Naive thymus-derived CD4-positive, alpha-beta T cell (primary cell): ENCODE measurements at regions not wholly inside any gene's neighbourhood (a gene's known extent, or its start where the extent isn't known, plus 50 kb on each side); places are given as distances from the start of the nearest gene placed in this dataset.
"Not testable (repeated sequence)": the region's sequence is repeated elsewhere in the genome, so short reads cannot be mapped to it uniquely, and the experiment has no call there.

Source experiments
- ATAC-seq: fragments of 150-1000 bp; cut with Tn5 transposase; 2 replicates; pipeline ENCODE4 v1.10.0; 2021; ENCODE audit warnings: mild to moderate bottlenecking, moderate library complexity
- CTCF ChIA-PET: fragments of 350-600 bp; sonication (Branson Sonifier 250); formaldehyde crosslinking; loops from one replicate; lab custom pipeline; 2021; ENCODE audit warnings: antibody characterized with exemption; lab: Charles Lee
- POLR2A ChIA-PET: fragments of 350-600 bp; sonication (Branson Sonifier 250); formaldehyde crosslinking; loops from one replicate; lab custom pipeline; 2021; ENCODE audit warnings: antibody characterized with exemption, inconsistent platforms; lab: Charles Lee
- DNase-seq, 9 donors: peaks; one replicate each; pipeline versions ENCODE4 v3.0.0 to v3.0.0-alpha.2; 2020 to 2022; ENCODE audit warnings: mixed read lengths in 1 of 9
- H3K27ac ChIP-seq: one replicate; pipeline ENCODE4 v1.7.0; 2013; ENCODE audit warnings: mild to moderate bottlenecking, low read depth, low read length, moderate library complexity
- H3K27me3 ChIP-seq, 2 donors: one replicate each; pipeline ENCODE4 v1.7.0; 2013; ENCODE audit warnings: low read length in 2 of 2, mild to moderate bottlenecking in 2 of 2, moderate library complexity in 2 of 2; ENCODE audit not compliant: control insufficient read depth in 2 of 2, insufficient read depth in 2 of 2
- H3K36me3 ChIP-seq, 3 experiments: 1 replicate in 2 of 3; 2 replicates in 1 of 3; pipeline ENCODE4 v1.7.0; 2013; ENCODE audit warnings: low read length in 3 of 3, mild to moderate bottlenecking in 3 of 3, moderate library complexity in 1 of 3; ENCODE audit not compliant: insufficient read depth in 3 of 3, control insufficient read depth in 2 of 3
- H3K4me1 ChIP-seq, 2 donors: one replicate each; pipeline ENCODE4 v1.7.0; 2013; ENCODE audit warnings: low read length in 2 of 2, mild to moderate bottlenecking in 2 of 2, moderate library complexity in 1 of 2; ENCODE audit not compliant: control insufficient read depth in 2 of 2, insufficient read depth in 2 of 2
- H3K4me3 ChIP-seq: 2 replicates; pipeline ENCODE4 v1.7.0; 2013; ENCODE audit warnings: mild to moderate bottlenecking, low read length
- H3K9me3 ChIP-seq, 3 experiments: 1 replicate in 2 of 3; 2 replicates in 1 of 3; pipeline ENCODE4 v1.7.0; 2013; ENCODE audit warnings: low read length in 3 of 3; ENCODE audit not compliant: control insufficient read depth in 2 of 3
- H3K27ac Mint-ChIP-seq, 9 donors: one replicate each; pipeline ENCODE4 v1.8.0; 2020 to 2022; ENCODE audit warnings: mixed read lengths in 9 of 9, mild to moderate bottlenecking in 8 of 9, moderate library complexity in 5 of 9, inconsistent platforms in 2 of 9
- H3K27me3 Mint-ChIP-seq, 5 donors: one replicate each; pipeline ENCODE4 v1.8.0; 2021 to 2022; ENCODE audit warnings: mixed read lengths in 5 of 5, mild to moderate bottlenecking in 1 of 5
- H3K36me3 Mint-ChIP-seq, 5 donors: one replicate each; pipeline ENCODE4 v1.8.0; 2020 to 2022; ENCODE audit warnings: mixed read lengths in 5 of 5, mild to moderate bottlenecking in 3 of 5, inconsistent platforms in 1 of 5
- H3K4me1 Mint-ChIP-seq, 7 donors: one replicate each; pipeline ENCODE4 v1.8.0; 2020 to 2022; ENCODE audit warnings: mixed read lengths in 7 of 7, mild to moderate bottlenecking in 3 of 7, inconsistent platforms in 1 of 7
- H3K4me3 Mint-ChIP-seq, 10 donors: one replicate each; pipeline ENCODE4 v1.8.0; 2020 to 2022; ENCODE audit warnings: mild to moderate bottlenecking in 10 of 10, mixed read lengths in 10 of 10, moderate library complexity in 6 of 10, inconsistent platforms in 2 of 10
- H3K9me3 Mint-ChIP-seq, 11 donors: one replicate each; pipeline ENCODE4 v1.8.0; 2020 to 2022; ENCODE audit warnings: mixed read lengths in 11 of 11, mild to moderate bottlenecking in 4 of 11, inconsistent platforms in 1 of 11, moderate library complexity in 1 of 11
- intact Hi-C, 2 donors: fragments of 100-400 bp; cut with micrococcal nuclease; formaldehyde crosslinking; loops; one replicate each; pipeline ENCODE4 v1.15.1; 2023

- CTCF ChIA-PET, H3K36me3 Mint-ChIP-seq, H3K4me1 Mint-ChIP-seq: not testable (repeated sequence)
Measured at GRCh38 chr6:18659994-18660393, 272.8 kb downstream of the RNF144B start.

GRCh38 chr6:18663011-18663410, 275.9 kb downstream of the RNF144B start:
- ATAC-seq, result no peak
- POLR2A ChIA-PET, result no interaction called here
- no peaks in the 10 kb centered on the region for H3K36me3 Mint-ChIP-seq
- H3K9me3 Mint-ChIP-seq, result peaks cover 0 to 13% (median 7%) of the 10 kb centered on the region in 11 donors
- no peak overlapping the region for H3K4me3 Mint-ChIP-seq
- no peaks in the 10 kb centered on the region for H3K27me3 ChIP-seq
- no peak overlapping the region for H3K4me3 ChIP-seq
- H3K36me3 ChIP-seq, result no peaks in the 10 kb centered on the region
- no peaks in the 10 kb centered on the region for H3K27me3 Mint-ChIP-seq
- no peak overlapping the region for H3K27ac Mint-ChIP-seq
- DNase-seq, result no peak
- no peaks in the 10 kb centered on the region for H3K4me1 Mint-ChIP-seq
- no peaks in the 10 kb centered on the region for H3K9me3 ChIP-seq
- no peak overlapping the region for H3K27ac ChIP-seq
- no peaks in the 10 kb centered on the region for H3K4me1 ChIP-seq
- CTCF ChIA-PET, result no interaction called here
- intact Hi-C loops, result no loop called here

More at GRCh38 chr6:18659994-18660393, 272.8 kb downstream of the RNF144B start:
- H3K27ac Mint-ChIP-seq, H3K4me1 ChIP-seq, H3K27me3 ChIP-seq, H3K27me3 Mint-ChIP-seq, H3K4me3 Mint-ChIP-seq, H3K36me3 ChIP-seq, H3K4me3 ChIP-seq, ATAC-seq, DNase-seq, H3K9me3 ChIP-seq, H3K27ac ChIP-seq, POLR2A ChIA-PET, intact Hi-C loops: not testable (repeated sequence)
- peaks cover 0 to 24% (median 8%) of the 10 kb centered on the region in 11 donors for H3K9me3 Mint-ChIP-seq

- Mint-ChIP-seq H3K4me1 (no peaks in the 10 kb centered on the region), H3K27me3 (no peaks in the 10 kb centered on the region), H3K4me3 (no peak overlapping the region), H3K36me3 (no peaks in the 10 kb centered on the region), H3K27ac (no peak overlapping the region), H3K9me3 (peaks cover 0 to 11% (median 2%) of the 10 kb centered on the region in 11 donors)
- Histone ChIP-seq H3K36me3 (no peaks in the 10 kb centered on the region), H3K4me1 (no peaks in the 10 kb centered on the region), H3K9me3 (no peaks in the 10 kb centered on the region), H3K4me3 (no peak overlapping the region), H3K27ac (no peak overlapping the region), H3K27me3 (no peaks in the 10 kb centered on the region)
- intact Hi-C loops, result no loop called here
- no peak for ATAC-seq
- CTCF ChIA-PET, result no interaction called here
- no peak for DNase-seq
- POLR2A ChIA-PET, result no interaction called here
Measured at GRCh38 chr6:18664401-18664800, 277.3 kb downstream of the RNF144B start.

- Mint-ChIP-seq H3K36me3 (peaks cover 0 to 5% (median 0%) of the 10 kb centered on the region in 5 donors), H3K27me3 (peaks cover 0 to 11% (median 0%) of the 10 kb centered on the region in 5 donors), H3K4me1 (no peaks in the 10 kb centered on the region), H3K27ac (no peak overlapping the region), H3K4me3 (no peak overlapping the region), H3K9me3 (peaks cover 0 to 12% (median 0%) of the 10 kb centered on the region in 11 donors)
- Histone ChIP-seq H3K27me3 (no peaks in the 10 kb centered on the region), H3K36me3 (no peaks in the 10 kb centered on the region), H3K4me1 (no peaks in the 10 kb centered on the region), H3K9me3 (no peaks in the 10 kb centered on the region), H3K4me3 (no peak overlapping the region), H3K27ac (no peak overlapping the region)
- ATAC-seq, result no peak
- DNase-seq, result no peak
- POLR2A ChIA-PET, result no interaction called here
- CTCF ChIA-PET, result no interaction called here
- intact Hi-C loops, result no loop called here
Measured at GRCh38 chr6:18667612-18668011, 280.5 kb downstream of the RNF144B start.

GRCh38 chr6:18668994-18669393, 281.8 kb downstream of the RNF144B start:
- Mint-ChIP-seq H3K27me3 (peaks cover 0 to 11% (median 0%) of the 10 kb centered on the region in 5 donors), H3K4me1 (no peaks in the 10 kb centered on the region), H3K36me3 (peaks cover 0 to 5% (median 0%) of the 10 kb centered on the region in 5 donors), H3K4me3 (no peak overlapping the region), H3K9me3 (peaks cover 0 to 12% (median 0%) of the 10 kb centered on the region in 11 donors), H3K27ac (no peak overlapping the region)
- POLR2A ChIA-PET, result no interaction called here
- H3K9me3 ChIP-seq, result no peaks in the 10 kb centered on the region
- DNase-seq, result no peak
- intact Hi-C loops, result no loop called here
- H3K36me3 ChIP-seq, result no peaks in the 10 kb centered on the region
- H3K27me3 ChIP-seq, result no peaks in the 10 kb centered on the region
- no peak overlapping the region for H3K27ac ChIP-seq
- no peaks in the 10 kb centered on the region for H3K4me1 ChIP-seq
- CTCF ChIA-PET, result no interaction called here
- ATAC-seq, result no peak
- H3K4me3 ChIP-seq, result no peak overlapping the region

- CTCF ChIA-PET, result no interaction called here
- intact Hi-C loops, result no loop called here
- H3K27me3 Mint-ChIP-seq, result peaks cover 0 to 15% (median 5%) of the 10 kb centered on the region in 5 donors
- peaks cover 0 to 16% (median 1%) of the 10 kb centered on the region in 11 donors for H3K9me3 Mint-ChIP-seq
- DNase-seq, result no peak
- Histone ChIP-seq H3K27ac (no peak overlapping the region), H3K27me3 (no peaks in the 10 kb centered on the region), H3K4me3 (no peak overlapping the region), H3K4me1 (no peaks in the 10 kb centered on the region), H3K36me3 (no peaks in the 10 kb centered on the region), H3K9me3 (no peaks in the 10 kb centered on the region)
- no peak overlapping the region for H3K4me3 Mint-ChIP-seq
- POLR2A ChIA-PET, result no interaction called here
- peaks cover 0 to 5% (median 0%) of the 10 kb centered on the region in 5 donors for H3K36me3 Mint-ChIP-seq
- no peaks in the 10 kb centered on the region for H3K4me1 Mint-ChIP-seq
- no peak for ATAC-seq
- H3K27ac Mint-ChIP-seq, result no peak overlapping the region
Measured at GRCh38 chr6:18672852-18673251, 285.7 kb downstream of the RNF144B start.

GRCh38 chr6:18674346-18674745, 287.2 kb downstream of the RNF144B start:
- POLR2A ChIA-PET, result no interaction called here
- Mint-ChIP-seq H3K4me1 (no peaks in the 10 kb centered on the region), H3K36me3 (peaks cover 0 to 5% (median 0%) of the 10 kb centered on the region in 5 donors), H3K4me3 (no peak overlapping the region), H3K9me3 (peaks cover 0 to 19% (median 3%) of the 10 kb centered on the region in 11 donors), H3K27ac (no peak overlapping the region), H3K27me3 (peaks cover 0 to 15% (median 5%) of the 10 kb centered on the region in 5 donors)
- CTCF ChIA-PET, result no interaction called here
- no peaks in the 10 kb centered on the region for H3K4me1 ChIP-seq
- no peak overlapping the region for H3K4me3 ChIP-seq
- intact Hi-C loops, result no loop called here
- no peak overlapping the region for H3K27ac ChIP-seq
- H3K9me3 ChIP-seq, result no peaks in the 10 kb centered on the region
- H3K36me3 ChIP-seq, result no peaks in the 10 kb centered on the region
- no peak for ATAC-seq
- no peak for DNase-seq
- no peaks in the 10 kb centered on the region for H3K27me3 ChIP-seq
